Stimulated activated CD4-positive, alpha-beta T cell treated with anti-CD3 and anti-CD28 coated beads, Interleukin-4, amount 100 ng/mL, for 1 hour (primary cell): ENCODE measurements at regions not wholly inside any gene's neighbourhood (a gene's known extent, or its start where the extent isn't known, plus 50 kb on each side); places are given as distances from the start of the nearest gene placed in this dataset.
"Not testable (repeated sequence)": the region's sequence is repeated elsewhere in the genome, so short reads cannot be mapped to it uniquely, and the experiment has no call there.

ENCODE experiments used
- DNase-seq: peaks from one replicate; pipeline ENCODE4 v3.0.0-alpha.2; 2020

- DNase-seq = no peak
These were observed 102.9 kb downstream of the PSMG1 start for GRCh38 chr21:39080366-39080765.

- no peak for DNase-seq
These were observed 103.6 kb downstream of the PSMG1 start for GRCh38 chr21:39079617-39080016.

- DNase-seq = no peak
These were observed 104.8 kb downstream of the PSMG1 start for GRCh38 chr21:39078322-39079065.

GRCh38 chr21:39077876-39078275 lies 105.4 kb downstream of the PSMG1 start:
- DNase-seq = no peak

- DNase-seq = no peak
These were observed 108.7 kb downstream of the PSMG1 start for GRCh38 chr21:39074508-39074907.

GRCh38 chr21:39073717-39074116 lies 109.5 kb downstream of the PSMG1 start:
- no peak for DNase-seq

- DNase-seq = no peak
These were observed 110.2 kb downstream of the PSMG1 start for GRCh38 chr21:39073063-39073462.

GRCh38 chr21:39072468-39072867 lies 110.8 kb downstream of the PSMG1 start:
- no peak for DNase-seq

- DNase-seq = no peak
These were observed 111.5 kb downstream of the PSMG1 start for GRCh38 chr21:39071623-39072214.

- DNase-seq = not testable (repeated sequence)
These were observed 113.4 kb downstream of the PSMG1 start for GRCh38 chr21:39069856-39070255.

- no peak for DNase-seq
These were observed 116.1 kb downstream of the PSMG1 start for GRCh38 chr21:39066829-39067780.

- no peak for DNase-seq
These were observed 117.3 kb downstream of the PSMG1 start for GRCh38 chr21:39065917-39066316.

GRCh38 chr21:39064325-39065012 lies 118.8 kb downstream of the PSMG1 start:
- DNase-seq = no peak

- DNase-seq = no peak
These were observed 119.7 kb downstream of the PSMG1 start for GRCh38 chr21:39063517-39063916.

GRCh38 chr21:39062196-39062595 lies 121.1 kb downstream of the PSMG1 start:
- no peak for DNase-seq

GRCh38 chr21:39061766-39062165 lies 121.5 kb downstream of the PSMG1 start:
- no peak for DNase-seq

GRCh38 chr21:39060485-39061083 lies 122.7 kb downstream of the PSMG1 start:
- DNase-seq = no peak

GRCh38 chr21:39057121-39057520 lies 126.1 kb downstream of the PSMG1 start:
- DNase-seq = no peak

GRCh38 chr21:39056636-39057035 lies 126.6 kb downstream of the PSMG1 start:
- no peak for DNase-seq

GRCh38 chr21:39055167-39055767 lies 128.0 kb downstream of the PSMG1 start:
- DNase-seq = no peak

- DNase-seq = no peak
These were observed 129.2 kb downstream of the PSMG1 start for GRCh38 chr21:39054066-39054465.

GRCh38 chr21:39053126-39053525 lies 130.1 kb downstream of the PSMG1 start:
- DNase-seq = no peak
